ENCODE measurements at regions not wholly inside any gene's neighbourhood (a gene's known extent, or its start where the extent isn't known, plus 50 kb on each side); places are given as distances from the start of the nearest gene placed in this dataset.

DNA sequence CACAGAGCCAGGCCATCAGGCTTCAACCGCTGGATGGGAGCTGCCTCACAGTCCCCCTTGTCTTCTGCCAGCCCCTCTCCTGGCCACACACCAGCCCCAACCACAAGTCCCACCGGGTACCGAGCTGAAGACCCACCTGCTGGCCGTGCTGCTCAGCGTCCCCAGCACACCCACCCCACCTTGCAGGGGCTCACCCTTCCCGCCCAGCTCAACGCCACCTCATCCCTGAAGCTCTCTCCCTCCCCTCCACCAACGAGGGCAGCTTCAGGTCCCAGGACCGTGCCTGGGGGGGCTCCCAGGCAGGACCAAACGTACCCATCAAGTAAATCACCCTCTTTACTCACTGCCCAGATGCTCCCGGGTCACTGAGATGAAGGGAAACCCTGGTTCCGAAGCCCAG lies 141.0 kb downstream of the CRYBB2 start:
- TF ChIP-seq, protein P1, sequence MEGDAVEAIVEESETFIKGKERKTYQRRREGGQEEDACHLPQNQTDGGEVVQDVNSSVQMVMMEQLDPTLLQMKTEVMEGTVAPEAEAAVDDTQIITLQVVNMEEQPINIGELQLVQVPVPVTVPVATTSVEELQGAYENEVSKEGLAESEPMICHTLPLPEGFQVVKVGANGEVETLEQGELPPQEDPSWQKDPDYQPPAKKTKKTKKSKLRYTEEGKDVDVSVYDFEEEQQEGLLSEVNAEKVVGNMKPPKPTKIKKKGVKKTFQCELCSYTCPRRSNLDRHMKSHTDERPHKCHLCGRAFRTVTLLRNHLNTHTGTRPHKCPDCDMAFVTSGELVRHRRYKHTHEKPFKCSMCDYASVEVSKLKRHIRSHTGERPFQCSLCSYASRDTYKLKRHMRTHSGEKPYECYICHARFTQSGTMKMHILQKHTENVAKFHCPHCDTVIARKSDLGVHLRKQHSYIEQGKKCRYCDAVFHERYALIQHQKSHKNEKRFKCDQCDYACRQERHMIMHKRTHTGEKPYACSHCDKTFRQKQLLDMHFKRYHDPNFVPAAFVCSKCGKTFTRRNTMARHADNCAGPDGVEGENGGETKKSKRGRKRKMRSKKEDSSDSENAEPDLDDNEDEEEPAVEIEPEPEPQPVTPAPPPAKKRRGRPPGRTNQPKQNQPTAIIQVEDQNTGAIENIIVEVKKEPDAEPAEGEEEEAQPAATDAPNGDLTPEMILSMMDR (IDR thresholded peaks at IDR 0.05; ENCODE audit: low read length, missing control alignments), result no peak
- H3K4me3 ChIP-seq (replicated peaks; ENCODE audit: low read depth, low read length), result no peak overlapping the region
- DNase-seq (ENCODE audit: low read depth), result no peak

DNA sequence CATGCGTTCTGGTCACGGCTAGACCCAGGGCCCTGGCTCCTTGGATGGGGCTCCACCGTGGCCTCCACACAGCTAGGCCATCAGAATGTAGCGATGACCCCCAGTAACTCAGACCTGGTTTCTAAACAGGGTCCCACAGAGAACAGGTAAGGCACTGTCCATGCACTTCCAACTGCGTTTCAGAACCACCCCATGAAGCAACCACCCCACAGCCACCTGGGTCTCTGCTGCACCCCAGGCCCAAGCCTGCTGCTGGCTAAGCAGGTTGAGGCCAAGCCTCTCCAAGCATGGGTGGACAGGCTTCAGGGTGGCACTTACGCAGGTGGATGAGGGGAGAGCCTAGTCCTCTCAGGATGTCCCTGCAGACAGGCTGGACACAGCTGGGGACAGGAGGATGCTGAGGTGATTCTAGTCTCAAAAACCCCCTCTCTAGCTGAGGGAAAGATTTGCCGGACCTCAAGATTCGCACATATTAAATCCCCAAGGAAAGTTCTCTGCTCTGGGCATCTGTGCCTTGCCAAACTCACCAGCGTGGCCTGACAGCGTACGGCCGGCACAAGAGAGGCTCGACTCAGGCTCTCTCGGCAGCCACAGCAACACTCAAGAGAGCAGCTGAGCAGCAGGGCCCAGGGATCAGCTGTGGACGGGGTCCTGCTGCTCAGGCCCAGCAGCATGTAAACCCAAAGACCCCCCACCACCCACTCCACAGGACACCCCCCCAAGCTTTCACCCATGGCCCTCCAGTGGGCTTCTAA lies 141.6 kb downstream of the CRYBB2 start:
- DNase-seq (ENCODE audit: low read depth), result no peak
- TF ChIP-seq, protein P1 (IDR thresholded peaks at IDR 0.05; ENCODE audit: low read length, missing control alignments), result no peak
- H3K4me3 ChIP-seq (replicated peaks; ENCODE audit: low read depth, low read length), result no peak overlapping the region

DNA sequence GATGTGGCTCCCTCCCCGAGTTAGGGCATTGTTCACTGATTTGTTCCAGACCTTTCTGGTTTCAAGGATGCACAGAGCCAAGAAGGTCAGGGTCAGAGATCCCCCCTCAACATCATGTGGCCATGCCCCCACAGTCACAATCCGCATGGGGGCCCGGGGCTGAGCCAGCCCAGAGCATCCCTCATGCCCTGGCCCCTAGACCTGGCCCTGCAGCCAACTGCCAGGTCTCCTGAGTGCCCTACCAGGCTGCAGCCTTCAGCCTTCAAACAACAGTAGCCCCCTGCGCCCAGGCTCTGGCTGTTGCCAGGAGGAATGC lies 142.4 kb downstream of the CRYBB2 start:
- TF ChIP-seq, protein P1 (IDR thresholded peaks at IDR 0.05; ENCODE audit: low read length, missing control alignments), result no peak
- no peak for DNase-seq (ENCODE audit: low read depth)

DNA sequence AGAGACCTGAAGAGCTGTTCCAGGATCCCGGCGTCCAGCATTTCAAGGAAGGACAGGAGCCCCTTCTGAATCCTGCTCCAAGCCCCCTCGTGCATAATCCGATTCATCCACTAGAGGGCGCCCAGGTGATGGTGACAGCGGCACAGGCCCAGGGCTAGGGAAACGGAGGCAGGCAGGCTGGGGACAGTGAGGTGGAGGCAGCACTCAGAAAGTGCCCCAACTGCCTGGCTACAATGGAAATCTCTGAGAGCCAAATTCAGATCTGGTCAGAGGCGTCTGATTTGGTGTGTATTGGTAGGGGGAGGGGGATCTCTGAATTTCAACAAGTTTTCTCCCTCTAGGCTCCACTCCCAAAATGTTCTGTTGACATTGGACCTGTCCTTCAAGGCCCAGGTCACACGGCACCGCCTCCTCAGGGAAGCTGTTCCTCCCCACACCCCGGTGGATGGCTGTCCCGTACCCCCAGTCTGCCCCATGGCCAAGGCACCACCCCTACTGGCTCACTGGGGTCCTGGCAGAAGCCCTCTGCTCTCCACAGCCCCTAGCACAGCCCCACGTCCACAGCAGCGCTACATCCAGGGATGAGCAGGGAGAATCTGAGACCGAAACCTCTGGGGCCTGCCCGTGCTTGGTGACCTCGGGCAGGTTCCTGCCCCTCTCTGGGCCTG lies 142.9 kb downstream of the CRYBB2 start:
- H3K4me3 ChIP-seq (replicated peaks; ENCODE audit: low read depth, low read length), result no peak overlapping the region
- TF ChIP-seq, protein P1 (IDR thresholded peaks at IDR 0.05; ENCODE audit: low read length, missing control alignments), result peak; percentile 84
- peak; percentile 46 for DNase-seq (ENCODE audit: low read depth)

More for the DNA sequence above, 142.4 kb downstream of the CRYBB2 start:
- H3K4me3 ChIP-seq (replicated peaks; ENCODE audit: low read depth, low read length), result no peak overlapping the region

DNA sequence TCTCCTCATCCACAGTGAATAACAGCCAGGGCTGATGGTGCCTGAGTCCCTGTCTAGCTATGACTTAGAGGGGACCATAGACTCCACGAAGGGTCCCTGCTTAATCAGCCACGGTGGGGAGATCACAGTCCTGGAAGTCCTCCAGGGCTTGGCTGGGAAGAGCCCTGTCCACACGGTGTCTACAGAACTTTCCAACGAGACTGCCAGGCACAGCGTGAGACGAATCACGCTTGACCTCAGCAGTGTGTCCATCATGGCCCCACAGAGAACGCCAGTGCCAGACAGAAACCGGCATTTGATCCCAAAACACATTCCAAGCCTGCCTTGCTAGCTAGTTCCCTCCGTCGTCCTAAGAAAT lies 143.4 kb downstream of the CRYBB2 start:
- TF ChIP-seq, protein P1 (IDR thresholded peaks at IDR 0.05; ENCODE audit: low read length, missing control alignments), result no peak
- no peak overlapping the region for H3K4me3 ChIP-seq (replicated peaks; ENCODE audit: low read depth, low read length)
- DNase-seq (ENCODE audit: low read depth), result no peak

DNA sequence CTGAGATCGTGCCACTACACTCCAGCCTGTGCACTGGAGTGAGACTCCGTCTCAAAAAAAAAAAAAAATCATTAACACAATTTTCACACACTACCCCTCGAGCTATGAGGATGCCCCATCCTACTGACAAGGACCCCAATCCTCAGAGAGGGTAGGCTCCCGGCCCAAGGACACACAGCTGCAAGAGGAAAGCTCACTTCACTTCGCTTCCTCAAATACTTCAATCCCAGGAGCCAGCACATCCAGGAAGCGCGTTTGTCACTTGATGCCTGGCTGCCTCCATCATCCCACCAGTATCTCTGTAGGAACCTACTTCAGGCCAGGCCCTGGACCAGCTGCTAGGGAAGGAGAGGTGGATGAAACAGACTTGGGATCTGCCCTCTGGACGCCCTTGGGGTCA lies 144.0 kb downstream of the CRYBB2 start:
- no peak overlapping the region for H3K4me3 ChIP-seq (replicated peaks; ENCODE audit: low read depth, low read length)
- DNase-seq (ENCODE audit: low read depth), result no peak
- TF ChIP-seq, protein P1 (IDR thresholded peaks at IDR 0.05; ENCODE audit: low read length, missing control alignments), result no peak

DNA sequence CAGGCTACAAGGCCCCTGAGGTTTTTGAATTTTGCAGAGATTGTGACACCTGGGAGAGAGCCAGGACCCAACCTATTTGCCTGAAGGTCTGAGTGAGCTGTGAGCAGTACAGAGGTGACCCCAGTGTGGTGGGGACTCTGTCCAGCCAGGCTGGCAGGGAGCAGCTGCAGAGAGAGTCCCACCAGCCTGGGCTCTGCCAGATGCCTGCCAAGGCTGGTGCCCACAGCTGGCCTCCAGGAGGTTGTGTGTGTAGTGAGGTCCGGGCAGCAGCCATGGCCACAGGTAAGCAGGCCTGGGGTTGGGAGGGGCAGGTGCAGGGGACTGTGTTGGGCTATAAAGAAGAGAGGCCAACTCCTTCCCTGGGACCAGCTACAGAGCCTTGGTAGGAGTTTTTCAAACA lies 144.8 kb downstream of the CRYBB2 start:
- no peak for DNase-seq (ENCODE audit: low read depth)
- TF ChIP-seq, protein P1 (IDR thresholded peaks at IDR 0.05; ENCODE audit: low read length, missing control alignments), result no peak
- H3K4me3 ChIP-seq (replicated peaks; ENCODE audit: low read depth, low read length), result no peak overlapping the region

Measured in fibroblast of pulmonary artery (primary cell).